Esophagus squamous epithelium (tissue), 4 donors: ENCODE measurements at regions not wholly inside any gene's neighbourhood (a gene's known extent, or its start where the extent isn't known, plus 50 kb on each side); places are given as distances from the start of the nearest gene placed in this dataset.

ENCODE experiments used
- CTCF ChIP-seq, 6 experiments: fragments of 450-650 bp in 4 of 6; fragments of 200-600 bp in 2 of 6; sonication (generic) in 2 of 6; IDR thresholded peaks; one replicate each; pipeline ENCODE4 v1.5.1; 2016 to 2019; ENCODE audit warnings: antibody characterized with exemption in 6 of 6, mild to moderate bottlenecking in 4 of 6, moderate library complexity in 4 of 6
- POLR2A ChIP-seq, 4 donors: fragments of 450-650 bp; IDR thresholded peaks; one replicate each; pipeline ENCODE4 v1.6.1; 2017; ENCODE audit warnings: antibody characterized with exemption in 4 of 4, mild to moderate bottlenecking in 4 of 4, moderate library complexity in 3 of 4

- no peak for TF ChIP-seq CTCF (IDR thresholded peaks at IDR 0.05)
- TF ChIP-seq POLR2A (IDR thresholded peaks at IDR 0.05), result no peak
Measured at GRCh38 chr5:119795768-119796167, 166.4 kb downstream of the FAM170A start.
